LNCaP clone FGC (cell line): ENCODE measurements at regions not wholly inside any gene's neighbourhood (a gene's known extent, or its start where the extent isn't known, plus 50 kb on each side); places are given as distances from the start of the nearest gene placed in this dataset.
"Not testable (repeated sequence)": the region's sequence is repeated elsewhere in the genome, so short reads cannot be mapped to it uniquely, and the experiment has no call there.

Source experiments
- DNase-seq: peaks from one replicate; pipeline ENCODE4 v3.0.0-alpha.2; 2011; ENCODE audit warnings: low read depth
- H3K4me3 ChIP-seq: 2 replicates; pipeline ENCODE4 v1.5.1; 2011; ENCODE audit warnings: mild to moderate bottlenecking, low read depth, low read length, control low read depth
- TF ChIP-seq, protein P1 (sequence below): IDR thresholded peaks from 2 replicates; pipeline ENCODE4 v1.5.1; 2012; ENCODE audit warnings: mild to moderate bottlenecking; ENCODE audit not compliant: control insufficient read depth, insufficient read depth; ENCODE audit errors: extremely low read depth

DNA sequence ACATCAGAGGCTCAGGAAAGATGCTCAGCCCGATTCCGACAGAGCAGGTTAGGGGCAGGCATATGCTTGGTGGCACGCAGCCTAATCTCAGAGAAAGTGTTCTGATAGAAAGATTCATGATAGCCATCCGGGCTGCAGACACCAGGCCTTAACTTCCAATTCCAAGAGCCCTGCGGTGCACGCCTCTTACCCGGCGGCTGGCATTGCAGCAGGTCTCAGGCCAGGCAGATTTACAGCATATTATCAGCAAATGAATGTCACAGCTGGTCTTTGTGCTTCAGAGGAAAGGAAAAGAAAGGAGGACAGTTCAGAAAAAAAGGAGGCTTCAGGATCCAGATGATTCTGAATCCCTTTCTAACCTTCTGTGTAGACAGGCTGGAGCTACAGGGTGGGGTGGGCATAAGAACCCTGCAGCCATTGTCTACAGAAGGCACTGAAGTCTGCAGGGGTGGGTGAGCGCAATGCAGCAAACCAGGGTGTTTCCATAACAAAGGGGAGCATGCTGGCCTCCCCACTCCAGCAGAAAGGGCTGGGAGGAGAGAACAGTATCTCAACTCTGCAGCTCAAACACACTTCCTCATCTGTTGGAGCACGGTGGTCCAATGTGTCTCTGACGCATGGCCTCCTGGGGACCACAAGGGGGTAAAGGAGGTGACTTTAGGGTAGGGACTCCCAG lies 277.4 kb upstream of the XYLT1 start:
- H3K4me3 ChIP-seq = no peak overlapping the region
- DNase-seq = no peak
- TF ChIP-seq, protein P1, sequence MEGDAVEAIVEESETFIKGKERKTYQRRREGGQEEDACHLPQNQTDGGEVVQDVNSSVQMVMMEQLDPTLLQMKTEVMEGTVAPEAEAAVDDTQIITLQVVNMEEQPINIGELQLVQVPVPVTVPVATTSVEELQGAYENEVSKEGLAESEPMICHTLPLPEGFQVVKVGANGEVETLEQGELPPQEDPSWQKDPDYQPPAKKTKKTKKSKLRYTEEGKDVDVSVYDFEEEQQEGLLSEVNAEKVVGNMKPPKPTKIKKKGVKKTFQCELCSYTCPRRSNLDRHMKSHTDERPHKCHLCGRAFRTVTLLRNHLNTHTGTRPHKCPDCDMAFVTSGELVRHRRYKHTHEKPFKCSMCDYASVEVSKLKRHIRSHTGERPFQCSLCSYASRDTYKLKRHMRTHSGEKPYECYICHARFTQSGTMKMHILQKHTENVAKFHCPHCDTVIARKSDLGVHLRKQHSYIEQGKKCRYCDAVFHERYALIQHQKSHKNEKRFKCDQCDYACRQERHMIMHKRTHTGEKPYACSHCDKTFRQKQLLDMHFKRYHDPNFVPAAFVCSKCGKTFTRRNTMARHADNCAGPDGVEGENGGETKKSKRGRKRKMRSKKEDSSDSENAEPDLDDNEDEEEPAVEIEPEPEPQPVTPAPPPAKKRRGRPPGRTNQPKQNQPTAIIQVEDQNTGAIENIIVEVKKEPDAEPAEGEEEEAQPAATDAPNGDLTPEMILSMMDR = no peak

DNA sequence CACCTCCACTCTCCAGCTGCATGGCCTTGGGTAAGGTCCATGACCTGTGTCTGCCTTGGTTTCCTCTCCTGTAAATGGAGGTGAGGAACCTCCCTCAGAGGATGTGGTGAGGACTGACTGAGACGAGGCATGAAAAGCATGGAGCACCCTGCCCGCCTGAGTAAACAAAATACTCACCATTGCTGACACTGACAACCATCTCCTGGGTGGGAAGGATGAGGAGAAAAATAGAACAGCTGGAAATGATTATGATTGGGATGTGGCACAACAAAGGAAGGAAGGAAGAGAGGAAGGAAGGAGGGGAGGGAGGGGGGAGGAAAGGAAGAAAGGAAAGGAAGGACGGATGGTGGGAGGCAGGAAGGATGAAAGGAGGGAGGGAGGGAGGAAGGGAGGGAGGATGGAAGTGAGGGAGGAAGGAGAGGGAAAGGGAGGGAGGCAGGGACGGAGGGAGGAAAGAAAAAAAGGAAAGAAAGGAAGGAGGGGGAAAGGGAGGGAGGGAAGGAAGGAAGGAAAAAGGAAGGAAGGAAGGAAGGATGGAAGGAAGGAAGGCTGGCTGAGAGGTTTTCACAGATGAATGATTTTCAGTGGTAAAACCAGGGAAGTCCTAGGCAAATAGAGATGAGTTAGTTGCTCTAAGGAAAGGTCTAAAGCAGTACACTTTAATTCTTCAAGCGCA lies 276.5 kb upstream of the XYLT1 start:
- DNase-seq = no peak
- TF ChIP-seq, protein P1 = no peak
- H3K4me3 ChIP-seq = no peak overlapping the region

DNA sequence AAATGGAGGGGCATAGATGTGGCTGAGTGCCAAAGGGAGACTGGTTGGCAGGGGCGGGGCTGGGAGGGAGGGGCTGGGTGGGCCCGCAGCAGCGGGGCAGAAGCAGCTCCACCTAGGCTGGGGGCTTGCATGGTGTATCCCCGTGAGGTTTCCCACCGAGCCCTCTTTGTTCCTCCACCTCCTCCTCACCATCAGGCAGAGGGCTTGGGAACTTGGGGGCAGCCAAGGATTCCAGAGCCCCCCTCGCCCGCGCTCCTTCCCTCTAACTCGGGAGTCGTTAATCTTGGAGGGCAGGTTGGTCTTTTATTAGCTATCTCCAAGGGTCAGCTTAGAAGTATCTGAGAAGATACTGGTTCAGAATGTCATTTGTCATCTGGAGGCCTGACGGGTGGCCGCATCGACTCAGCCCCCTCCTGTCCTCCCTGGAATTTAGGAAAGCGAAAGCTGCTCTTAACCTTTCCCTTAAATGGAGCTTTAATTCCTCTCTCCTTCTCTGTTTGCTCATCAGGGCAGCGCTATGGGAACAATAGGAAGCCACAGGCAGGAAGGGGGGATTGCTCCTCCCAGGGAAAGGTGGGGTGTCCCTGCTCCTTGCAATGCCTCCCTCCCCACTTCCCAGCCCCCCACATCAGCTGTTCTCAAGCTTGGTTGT lies 274.3 kb upstream of the XYLT1 start:
- H3K4me3 ChIP-seq = no peak overlapping the region
- TF ChIP-seq, protein P1 = no peak
- DNase-seq = no peak

DNA sequence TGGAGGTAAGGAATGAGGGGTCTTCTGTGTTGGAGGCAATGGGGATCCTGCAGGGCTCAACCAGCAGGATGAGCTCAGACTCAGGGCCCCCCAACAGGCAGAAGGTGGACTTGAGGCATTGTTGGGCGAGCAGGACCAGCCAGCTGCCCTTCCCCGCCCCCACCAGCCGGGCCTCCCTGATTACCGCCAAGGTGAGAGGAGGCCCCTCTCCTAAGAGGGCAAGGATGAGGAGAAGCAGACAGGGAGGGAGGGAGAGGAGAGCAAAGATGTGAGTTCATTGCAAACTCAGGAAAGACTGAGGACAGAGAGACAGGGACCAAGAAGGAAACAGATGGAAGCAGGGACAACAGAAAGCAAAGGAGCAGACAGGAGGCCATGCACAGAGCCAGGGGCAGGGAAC lies 272.8 kb upstream of the XYLT1 start:
- no peak for DNase-seq
- no peak overlapping the region for H3K4me3 ChIP-seq
- TF ChIP-seq, protein P1 = no peak

DNA sequence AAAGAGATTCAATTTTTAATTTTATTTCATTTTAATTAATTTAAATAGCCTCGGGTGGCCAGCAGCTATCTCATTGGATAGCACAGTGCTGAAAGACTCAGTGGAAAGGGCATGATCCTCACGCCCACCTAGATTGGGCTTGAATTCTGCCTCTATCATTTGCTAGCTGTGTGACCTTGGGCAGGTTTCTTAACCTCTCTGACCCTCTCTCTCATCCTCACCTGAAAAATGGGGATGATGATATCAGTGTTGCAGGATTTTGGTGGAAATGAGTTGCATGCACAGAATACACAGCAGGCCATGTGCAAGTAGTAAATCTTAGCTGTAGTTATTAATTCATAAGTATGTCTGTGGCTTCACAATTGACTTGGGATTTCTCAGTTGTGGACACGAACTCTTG lies 272.4 kb upstream of the XYLT1 start:
- TF ChIP-seq, protein P1 = no peak
- DNase-seq = no peak
- no peak overlapping the region for H3K4me3 ChIP-seq

DNA sequence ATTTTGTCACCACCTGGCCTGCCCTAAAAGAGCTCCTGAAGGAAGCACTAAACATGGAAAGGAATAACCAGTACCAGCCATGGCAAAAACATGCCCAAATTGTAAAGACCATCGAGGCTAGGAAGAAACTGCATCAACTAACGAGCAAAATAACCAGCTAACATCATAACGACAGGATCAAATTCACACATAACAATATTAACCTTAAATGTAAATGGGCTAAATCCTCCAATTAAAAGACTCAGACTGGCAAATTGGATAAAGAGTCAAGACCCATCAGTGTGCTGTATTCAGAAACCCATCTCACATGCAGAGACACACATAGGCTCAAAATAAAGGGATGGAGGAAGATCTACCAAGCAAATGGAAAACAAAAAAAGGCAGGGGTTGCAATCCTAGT lies 264.3 kb upstream of the XYLT1 start:
- DNase-seq, H3K4me3 ChIP-seq: not testable (repeated sequence)

DNA sequence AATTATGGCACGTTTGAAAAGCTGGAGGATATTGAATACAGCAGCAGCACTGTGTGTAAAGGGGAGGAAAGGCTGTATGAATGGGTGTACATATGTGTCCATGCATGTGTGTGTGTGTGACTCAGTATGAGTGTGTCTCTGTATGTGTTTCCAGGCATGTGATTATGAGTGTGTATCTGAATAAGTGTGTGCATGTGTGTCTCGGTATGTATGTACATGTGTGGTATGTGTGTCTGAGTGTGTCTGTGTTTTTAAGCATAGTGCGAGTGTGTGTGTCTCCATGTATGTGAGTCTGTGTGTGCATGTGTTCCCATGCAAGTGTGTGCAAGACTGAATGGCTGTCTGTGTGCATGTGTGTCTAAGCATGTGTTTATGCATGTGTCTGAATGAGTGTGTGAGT lies 259.1 kb upstream of the XYLT1 start:
- TF ChIP-seq, protein P1 = no peak
- DNase-seq = no peak
- H3K4me3 ChIP-seq = no peak overlapping the region
